ENCODE measurements at regions not wholly inside any gene's neighbourhood (a gene's known extent, or its start where the extent isn't known, plus 50 kb on each side); places are given as distances from the start of the nearest gene placed in this dataset.

DNA sequence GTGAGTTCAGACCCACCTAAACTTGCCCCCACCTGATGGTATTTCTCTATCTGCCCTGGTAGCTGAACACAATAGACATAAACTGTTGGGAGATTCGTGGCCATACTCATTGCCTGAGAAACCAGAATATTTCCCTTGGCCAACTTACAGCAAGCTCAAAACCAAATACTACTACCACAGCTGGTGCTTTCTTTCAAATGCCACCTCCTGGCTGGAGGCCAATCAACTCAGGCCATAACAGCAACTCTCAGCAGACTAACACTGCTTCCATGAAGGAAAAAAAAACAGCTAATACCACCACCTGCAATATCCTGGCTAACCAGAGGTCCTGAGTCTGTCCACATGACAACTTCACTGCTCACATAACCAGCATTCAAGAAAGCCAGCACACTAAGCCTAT is 373.1 kb downstream of the CMPK2 start:
- DNase-seq, result no peak

DNA sequence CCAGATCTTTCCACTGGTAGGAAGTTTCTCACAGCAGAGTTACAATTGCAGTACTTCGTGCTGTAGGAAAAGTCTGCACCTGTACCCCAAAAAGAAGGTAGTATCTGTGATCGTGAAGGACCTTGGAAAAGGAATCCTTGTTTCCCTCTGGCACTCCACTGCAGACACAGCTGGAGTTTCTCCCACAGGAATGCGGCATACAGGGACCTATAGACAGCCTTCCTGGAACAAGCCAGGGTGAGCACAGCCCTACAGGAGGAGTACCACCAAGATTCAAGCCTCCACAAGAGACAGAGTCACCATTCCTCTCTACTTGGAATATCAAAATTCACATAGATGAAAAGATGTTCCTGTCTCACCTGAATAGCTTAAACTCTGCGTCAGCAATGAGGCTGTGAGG is 372.4 kb downstream of the CMPK2 start:
- no peak for DNase-seq

DNA sequence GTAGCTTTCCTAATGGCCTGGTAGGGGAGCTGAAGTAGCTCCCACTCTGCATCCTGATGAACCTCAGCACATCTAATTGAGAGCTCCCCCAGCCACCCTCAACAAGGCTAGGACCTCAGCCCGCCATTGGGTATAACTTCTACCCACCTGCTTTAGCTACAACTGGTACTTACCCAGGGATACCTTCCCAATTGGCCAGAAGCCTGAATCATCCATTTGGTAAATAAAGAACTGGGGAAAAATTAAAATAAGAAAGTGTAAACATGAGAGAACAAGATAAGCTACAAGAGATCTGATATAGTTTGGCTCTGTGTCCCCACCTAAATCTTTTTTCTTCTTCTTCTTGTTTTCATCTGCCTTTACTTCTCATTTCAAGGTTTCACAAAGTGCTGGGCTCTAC is 372.0 kb downstream of the CMPK2 start:
- DNase-seq, result no peak

DNA sequence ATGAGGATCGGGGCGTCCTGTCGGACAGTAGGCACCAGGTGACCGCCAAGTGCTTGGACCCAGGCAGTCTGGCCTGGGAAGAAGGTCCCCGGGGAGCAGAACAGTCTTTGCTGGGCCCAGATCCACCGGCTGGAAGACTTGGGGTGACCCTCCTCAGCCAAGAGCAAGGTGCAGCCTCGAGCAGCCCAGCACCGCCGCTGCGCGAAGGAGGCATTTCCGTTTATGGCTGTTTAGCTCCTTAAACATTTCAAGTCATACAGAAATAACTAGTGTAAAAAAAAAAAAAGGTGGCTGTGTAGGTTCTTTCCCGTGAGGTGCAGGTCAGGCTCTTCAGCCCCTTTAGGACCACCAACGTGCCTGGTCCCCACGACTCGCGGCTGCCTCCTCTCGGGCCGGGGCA is 370.2 kb downstream of the CMPK2 start:
- DNase-seq, result no peak

DNA sequence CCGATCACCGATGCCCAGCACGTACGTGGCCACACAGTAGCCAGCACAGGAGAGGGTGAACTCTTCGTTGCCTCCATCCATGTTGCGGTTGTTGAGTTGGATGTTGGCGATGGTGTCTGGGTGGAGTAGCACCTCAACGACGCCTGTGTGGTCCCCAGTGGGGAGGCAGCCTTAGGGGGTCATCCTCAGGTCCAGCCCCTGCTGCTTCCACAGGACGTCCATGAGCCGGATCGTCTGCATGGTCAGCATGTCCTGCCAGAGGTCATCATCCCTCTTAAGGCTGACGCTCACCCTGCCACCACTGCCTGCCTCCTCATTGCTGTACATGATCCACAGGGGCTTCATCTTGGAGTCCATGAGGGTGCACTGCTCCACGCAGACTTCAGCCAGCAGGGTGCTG is 369.3 kb downstream of the CMPK2 start:
- DNase-seq, result no peak

DNA sequence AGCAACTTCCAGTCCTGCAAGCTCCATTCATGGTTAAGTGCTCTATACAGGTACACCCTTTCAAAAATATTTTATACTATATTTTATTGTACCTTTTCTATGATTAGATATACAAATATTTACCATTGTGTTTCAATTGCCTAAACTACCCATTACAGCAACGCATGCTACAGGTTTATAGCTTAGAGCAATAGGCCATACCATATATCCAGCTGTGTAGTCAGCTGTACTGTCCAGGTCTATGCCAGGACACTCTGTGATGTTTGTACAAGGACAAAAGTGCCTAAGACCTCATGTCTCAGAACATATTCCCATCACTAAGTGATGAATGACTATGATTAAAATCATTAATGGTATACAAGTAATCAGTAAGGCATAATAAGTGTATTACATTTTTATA is 368.7 kb downstream of the CMPK2 start:
- DNase-seq, result no peak

DNA sequence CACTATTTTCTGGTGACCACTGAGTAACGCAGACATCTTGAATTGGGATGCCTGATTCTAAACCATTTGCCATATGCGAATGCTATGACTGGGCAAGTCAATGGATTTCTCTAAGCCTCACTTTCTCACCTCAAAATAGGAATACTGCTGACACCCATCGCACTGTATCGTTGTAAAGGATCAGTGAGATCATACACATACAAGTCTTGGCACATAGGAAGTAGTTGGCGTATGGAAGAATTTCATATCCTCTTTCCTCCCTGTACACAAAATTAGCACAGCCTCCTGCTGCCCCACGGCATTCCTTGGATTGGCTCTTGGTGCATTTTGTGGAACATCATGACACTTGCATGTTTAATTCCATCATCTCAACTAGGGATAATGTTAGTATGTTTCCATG is 366.9 kb downstream of the CMPK2 start:
- no peak for DNase-seq

DNA sequence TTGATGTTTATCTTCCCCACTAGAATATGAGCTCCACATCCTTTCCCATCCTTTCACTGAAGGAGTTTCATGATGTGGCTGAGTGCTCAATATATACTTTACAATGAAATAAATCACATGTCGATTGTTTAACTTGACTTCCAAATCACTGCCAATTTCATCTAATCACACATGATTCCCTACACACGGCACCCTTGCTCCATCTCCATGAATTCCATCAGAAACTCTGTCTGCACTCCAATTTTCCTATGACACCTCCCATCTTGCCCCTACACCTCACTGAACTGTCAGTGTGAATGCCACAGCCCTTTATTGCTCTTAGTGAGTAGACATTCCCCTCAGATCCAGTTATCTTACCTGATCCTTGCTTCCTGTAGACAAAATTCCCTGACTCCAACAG is 366.0 kb downstream of the CMPK2 start:
- no peak for DNase-seq

DNA sequence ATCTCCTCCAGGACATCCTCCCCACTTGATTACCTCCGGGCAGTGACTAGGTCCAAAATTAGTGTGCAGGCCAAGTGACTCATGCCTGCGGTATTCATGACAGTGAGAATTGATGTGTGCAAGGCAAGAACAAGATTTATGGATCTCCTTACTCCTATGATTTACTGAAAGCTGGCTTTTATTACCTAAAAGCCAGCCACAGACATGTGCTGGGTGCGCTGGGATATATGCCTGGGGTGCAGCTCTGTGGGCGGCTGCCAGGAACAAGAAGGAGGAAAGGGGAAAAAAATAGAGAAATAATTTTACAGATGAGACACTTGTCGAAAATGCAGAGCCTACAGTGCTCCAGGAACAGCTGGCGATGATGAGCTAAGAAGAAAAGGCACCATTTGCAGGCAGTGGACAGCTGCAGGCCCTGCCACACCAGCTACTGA is 359.3 kb downstream of the CMPK2 start:
- DNase-seq, result no peak

DNA sequence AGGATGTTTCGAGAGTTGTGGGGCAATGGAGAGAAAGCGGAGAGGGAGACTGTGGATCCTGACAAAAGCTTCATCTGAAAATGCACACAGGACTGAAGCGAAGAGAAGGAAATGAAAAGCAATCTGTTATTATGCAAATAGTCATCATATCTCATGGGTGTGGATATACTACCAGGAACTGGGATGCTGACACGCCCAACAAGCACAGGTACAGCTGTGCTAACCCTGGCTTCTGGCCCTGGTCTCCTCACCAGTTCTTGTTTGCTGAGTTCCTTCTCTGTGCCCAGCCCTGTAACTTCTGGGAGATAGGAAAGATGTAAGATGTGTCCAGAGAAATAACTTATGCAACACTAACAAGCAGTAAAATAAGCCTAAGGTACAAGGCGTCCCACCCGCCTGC is 358.8 kb downstream of the CMPK2 start:
- no peak for DNase-seq

DNA sequence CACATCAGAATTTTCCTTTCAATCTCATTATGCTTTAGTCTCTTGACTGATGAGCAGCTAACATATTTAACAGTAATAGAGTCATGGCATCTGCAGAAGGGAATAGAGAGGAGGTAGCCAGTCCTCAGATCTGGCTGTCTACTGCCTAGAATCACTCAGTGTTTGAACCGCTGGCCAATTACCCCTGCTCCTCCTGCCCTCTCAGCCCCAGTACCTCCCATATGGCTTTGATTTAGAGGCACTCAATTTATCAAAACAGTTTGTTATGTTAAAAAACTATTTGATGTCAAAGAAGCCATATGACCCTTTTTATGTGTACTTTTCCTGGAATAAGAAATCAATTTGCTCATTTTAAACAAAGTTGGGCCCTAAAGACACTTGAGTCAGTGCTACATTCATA is 355.2 kb downstream of the CMPK2 start:
- no peak for DNase-seq

DNA sequence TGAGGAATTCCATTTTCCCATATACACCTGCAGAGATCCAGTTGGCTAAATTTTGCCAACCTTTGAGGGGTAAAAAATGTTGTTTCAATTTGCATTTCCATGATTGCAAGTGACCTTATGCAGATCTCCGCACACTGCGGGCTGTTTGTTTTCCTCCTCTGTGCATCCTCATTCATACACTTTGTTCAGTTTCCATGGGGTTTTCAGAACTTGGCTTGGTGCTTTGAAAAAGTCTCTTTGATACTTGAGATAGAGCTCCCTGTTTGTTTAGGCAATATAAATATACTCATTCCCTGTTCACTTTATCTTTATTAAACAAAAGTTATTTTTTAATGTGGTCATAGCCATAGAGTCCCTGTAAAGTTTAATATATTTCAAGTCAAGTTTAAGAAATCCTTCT is 353.1 kb downstream of the CMPK2 start:
- no peak for DNase-seq

DNA sequence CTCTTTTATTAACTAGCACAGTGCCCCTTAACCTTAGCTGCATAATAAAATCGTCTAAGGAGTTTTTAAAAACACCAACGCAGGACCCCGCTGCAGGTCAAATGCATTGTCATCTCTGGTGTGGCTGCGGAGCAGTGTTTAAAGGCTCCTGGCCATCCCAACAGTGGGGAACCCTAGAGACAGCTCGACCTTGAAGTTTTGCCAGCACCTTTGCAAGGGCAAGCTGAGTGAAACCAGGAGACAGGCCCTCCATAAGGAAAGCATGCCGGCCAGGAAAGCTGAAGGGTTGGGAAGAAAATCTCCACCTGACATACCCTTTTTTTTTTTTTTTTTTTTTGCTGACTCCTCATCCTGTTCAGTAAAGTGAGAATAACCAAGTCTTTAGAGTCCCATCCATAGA is 349.0 kb downstream of the CMPK2 start:
- no peak for DNase-seq

DNA sequence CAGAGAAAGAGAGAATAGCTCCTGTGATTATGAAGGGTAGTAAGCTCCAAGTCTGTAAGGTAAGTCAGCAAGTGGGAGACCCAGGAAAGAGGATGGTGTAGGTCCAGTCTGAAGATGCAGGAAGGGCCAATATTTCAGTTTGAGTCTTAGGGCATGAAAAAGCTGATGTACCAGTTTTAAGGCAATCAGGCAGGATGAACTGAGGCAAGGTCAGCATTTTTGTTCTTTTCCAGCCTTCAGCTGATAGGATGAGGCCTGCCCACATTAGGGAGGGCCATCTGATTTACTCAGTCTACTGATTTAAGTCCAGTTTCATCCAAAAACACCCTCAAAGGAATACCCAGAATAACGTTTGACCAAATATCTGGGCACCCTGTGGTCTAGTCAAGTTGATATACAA is 347.3 kb downstream of the CMPK2 start:
- DNase-seq, result no peak

DNA sequence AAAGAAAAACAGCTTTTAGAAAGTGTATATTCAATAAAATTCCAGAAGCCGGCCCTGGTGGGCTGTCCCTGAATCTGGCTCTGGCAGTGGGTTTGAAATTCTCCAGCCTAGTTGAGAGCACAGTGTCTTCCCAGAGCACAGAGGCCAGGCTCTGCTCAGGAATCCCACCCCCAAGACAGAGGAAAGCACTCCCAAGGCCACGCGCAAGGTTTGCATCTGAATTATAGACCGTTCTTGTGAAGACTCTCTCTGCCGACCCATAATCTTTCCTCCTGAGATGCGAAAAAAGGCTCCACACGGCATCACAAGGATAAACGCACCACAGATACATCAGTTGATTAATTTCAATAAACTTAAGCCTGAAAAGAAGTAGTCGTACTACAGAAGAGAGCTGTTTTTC is 342.2 kb downstream of the CMPK2 start:
- no peak for DNase-seq

DNA sequence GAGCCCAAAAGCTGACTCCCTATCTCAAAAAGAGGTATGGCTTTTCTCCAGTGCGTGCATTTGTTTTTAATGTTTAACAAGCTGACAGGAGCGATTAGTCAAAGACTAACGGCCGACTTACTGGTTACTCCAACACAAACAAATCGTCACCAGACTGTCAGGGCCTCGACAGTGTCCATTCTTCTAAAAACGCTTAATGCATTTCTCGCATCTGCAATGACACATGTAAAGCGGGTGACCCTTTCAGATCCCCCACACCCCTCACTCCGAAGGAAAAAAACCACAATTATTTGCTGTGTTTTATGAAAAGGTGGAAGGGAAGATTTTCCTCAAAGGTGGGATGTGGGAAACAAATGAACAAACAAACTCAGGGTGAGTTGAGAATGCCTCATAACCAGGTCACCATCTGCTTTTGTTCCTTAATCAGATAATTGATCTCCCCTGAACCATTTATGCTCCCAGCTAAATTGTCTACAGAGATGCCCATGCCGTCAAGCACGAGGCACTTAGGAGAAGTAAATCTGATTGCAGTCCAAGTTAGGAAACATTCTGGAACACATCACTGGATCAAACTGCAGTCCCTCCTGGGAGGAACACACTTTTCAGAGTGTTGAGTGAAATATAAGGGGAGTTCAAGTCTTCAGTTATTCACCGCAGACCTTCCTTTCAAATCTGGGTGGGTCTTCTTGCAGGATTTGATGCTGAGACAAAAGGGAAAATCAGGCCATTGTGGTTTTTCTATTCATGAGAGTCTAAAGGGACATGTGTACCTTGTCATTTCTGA is 340.8 kb downstream of the CMPK2 start:
- DNase-seq, result no peak

DNA sequence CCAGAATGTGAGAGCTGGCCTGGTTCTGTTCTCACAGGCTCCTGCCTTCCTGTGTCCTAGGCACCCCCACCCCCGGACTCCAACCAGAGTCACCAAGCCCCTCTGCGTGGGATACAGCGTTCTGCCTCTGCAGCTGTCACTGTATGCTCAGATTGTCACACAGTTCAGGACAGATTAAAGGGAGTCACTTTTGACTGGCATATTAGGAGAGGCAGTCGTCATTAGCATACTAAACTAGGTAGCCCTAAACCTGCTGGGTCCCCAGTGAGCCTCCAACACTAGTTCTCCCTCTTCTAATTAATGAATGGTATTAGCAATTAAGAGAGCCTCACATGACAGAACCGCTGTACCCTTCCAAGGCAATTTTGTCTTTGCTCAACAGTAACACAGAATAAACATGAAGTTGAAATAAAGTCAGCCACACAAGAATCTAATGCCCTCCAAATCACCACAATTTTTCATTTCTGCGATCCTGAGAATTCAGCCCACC is 340.2 kb downstream of the CMPK2 start:
- no peak for DNase-seq

DNA sequence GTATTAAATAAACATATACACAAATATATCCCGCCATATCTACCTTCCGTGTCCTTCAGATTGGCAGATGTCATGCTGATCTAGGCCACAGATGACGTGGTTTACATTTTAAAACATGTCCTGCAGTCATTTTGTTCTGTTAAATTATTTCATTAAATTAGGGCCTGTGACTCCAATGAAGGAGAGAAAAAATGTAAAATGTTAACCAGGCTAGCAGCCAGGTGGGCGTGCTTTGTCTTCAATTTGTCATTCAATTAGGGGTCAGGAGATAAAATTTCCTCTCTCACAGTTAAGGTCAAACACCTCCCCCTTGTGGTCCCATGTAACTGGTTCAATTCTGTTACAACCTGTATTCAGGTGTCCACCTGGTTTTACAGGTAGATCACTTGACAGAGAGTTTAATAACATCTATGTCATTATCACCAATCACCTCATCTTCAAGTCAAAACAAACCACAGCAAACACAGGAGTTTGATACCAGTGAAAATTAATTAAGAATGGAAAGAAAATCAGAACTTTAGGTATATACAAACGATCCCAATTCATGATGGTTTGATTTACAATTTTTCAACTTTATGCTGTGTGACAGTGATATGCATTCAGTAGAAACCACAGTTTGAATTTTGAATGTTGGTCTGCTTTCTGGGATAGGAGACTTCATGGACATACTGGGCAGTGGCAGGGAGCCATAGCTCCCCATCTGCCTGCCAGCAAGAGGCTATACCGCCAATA is 339.4 kb downstream of the CMPK2 start:
- no peak for DNase-seq

DNA sequence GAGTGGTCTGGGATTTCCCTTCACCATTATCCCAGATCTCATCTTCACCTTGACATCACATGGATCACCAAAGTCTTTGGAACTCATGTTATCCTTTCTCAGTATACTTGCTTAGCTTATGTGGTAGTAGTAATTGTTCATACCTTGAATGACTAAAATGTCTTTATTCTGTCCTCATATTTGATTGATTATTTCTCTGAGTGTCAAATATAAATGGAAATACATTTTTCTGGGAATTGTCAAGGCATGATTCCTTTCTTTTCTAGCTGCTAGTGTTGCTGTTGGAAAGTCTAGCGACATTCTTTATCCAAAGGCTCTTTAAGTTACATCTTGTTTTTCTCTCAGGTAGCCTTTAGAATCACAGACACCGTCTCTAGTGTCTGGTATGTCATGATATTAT is 334.4 kb downstream of the CMPK2 start:
- no peak for DNase-seq

DNA sequence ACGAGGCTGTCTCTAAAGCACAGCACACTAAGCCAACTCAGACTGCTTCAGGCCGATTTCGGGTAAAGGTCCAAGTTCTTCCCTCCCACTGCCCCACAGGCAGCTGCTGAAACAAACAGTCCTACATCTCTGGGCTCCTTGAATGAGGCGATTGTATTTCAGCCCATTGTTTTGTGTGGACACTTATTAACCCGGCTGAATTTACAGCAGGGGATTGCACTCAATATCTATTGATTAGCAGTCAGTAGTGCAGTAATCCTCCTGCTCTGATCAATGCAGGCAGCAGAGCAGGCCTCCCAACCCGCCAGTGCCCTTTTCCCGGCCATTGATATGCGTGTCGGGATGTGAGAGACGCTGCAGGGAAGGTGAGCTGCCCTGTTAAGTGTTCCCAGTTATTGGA is 330.1 kb downstream of the CMPK2 start:
- DNase-seq, result no peak

DNA sequence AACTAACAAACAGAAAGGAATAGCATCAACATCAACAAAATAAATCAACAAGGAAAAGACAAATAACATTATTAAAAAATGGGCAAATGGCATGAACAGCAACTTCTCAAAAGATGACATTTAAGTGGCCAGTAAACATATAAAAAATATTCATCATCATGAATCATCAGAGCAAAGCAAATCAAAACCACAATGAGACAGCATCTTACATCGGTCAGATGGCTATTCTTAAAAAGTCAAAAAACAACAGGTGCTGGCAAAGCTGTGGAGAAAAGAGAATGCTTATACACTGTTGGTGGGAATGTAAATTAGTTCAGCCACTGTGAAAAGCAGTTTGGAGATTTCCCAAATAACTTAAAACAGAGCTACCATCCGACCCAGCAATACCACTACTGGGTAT is 327.1 kb downstream of the CMPK2 start:
- no peak for DNase-seq

DNA sequence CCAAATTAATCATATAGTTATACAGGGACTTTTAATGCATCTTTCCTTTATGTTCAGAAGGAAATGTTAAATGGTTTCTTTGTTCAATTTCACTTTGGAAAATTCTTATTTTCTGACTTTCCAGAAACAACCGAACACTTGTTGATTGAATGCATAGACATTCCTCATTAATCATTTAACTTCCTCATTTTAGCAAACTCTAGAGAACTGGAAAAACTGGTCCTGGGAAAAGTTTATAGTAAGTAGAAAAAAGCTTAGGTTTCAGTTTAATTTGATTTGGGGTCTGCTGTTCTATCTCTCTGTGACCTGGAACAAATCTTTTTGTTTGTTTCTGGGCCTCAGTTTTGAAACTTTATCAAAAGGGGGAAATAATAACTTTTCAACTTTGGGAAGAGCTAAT is 320.4 kb downstream of the CMPK2 start:
- DNase-seq, result no peak

DNA sequence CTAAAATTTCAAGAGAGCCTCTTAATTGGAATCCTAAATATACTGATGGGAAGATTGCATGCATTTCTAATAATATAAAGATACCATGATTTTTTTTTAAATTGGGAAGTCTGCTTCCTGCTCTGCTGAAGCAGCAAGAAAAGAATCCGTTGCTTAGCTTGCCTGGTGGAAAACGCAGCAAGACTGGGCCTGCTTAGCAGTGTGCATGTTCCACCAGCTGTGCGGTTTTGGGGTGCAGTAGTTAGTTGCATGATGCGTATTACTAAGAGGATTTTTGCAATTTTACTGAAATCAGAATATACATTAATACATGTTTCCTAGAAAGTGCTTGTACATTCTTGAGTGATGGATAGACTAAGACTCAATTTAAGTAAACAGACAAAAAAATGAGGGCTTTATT is 319.9 kb downstream of the CMPK2 start:
- no peak for DNase-seq

DNA sequence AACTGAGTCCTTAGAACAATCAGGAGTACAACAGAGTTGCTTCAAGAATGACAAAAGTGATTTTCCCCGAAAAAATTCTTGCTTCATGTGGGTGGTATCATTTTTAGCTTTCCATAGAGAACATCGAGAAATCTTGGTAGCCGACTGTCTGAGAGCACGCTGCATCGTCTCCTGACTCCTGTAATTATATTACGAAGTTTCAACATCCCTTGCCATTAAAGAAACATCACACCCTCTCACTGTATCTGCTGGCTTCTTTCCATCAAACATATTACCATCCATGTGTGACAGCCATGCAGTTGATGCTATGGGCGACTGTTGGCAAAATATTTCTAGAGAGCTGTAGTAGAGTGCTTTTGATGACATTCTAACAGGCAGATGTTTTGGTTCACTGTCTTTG is 311.2 kb downstream of the CMPK2 start:
- DNase-seq, result no peak

DNA sequence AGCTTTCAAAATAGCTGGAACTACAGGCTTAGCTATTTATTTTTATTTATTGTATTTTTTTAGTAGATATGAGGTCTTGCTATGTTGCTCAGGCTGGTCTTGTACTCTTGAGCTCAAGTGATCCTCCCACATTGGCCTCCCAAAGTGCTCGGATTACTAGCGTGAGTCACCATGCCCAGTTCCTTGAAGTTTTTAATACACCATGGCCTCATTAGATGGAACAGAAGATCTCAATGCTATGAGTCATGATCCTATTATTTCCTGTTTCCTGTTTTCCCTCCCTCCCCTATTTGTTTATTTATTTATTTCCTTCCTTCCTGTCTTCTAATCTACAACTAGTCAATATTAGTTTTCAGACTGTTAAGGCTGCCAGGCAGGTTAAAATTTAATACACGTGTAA is 309.0 kb downstream of the CMPK2 start:
- DNase-seq, result no peak
